KMS-11 (cell line): ENCODE measurements at regions not wholly inside any gene's neighbourhood (a gene's known extent, or its start where the extent isn't known, plus 50 kb on each side); places are given as distances from the start of the nearest gene placed in this dataset.

ENCODE experiments used
- H2AFZ ChIP-seq: fragments of 200-600 bp; sonication (generic); 2 replicates; pipeline ENCODE4 v1.6.1; 2016; ENCODE audit warnings: antibody characterized with exemption, mixed run types, low read depth
- H3K27ac ChIP-seq: fragments of 200-600 bp; sonication (generic); 2 replicates; pipeline ENCODE4 v1.6.1; 2016; ENCODE audit warnings: mild to moderate bottlenecking, mixed run types
- H3K27me3 ChIP-seq: fragments of 200-600 bp; sonication (generic); 2 replicates; pipeline ENCODE4 v1.6.1; 2017; ENCODE audit warnings: mild to moderate bottlenecking, low read depth, mixed run types, moderate library complexity; ENCODE audit not compliant: insufficient read depth
- H3K36me3 ChIP-seq: fragments of 200-600 bp; sonication (generic); 2 replicates; pipeline ENCODE4 v1.6.1; 2017; ENCODE audit warnings: mild to moderate bottlenecking, mixed run types; ENCODE audit not compliant: insufficient read depth
- H3K4me1 ChIP-seq: fragments of 200-600 bp; sonication (generic); 2 replicates; pipeline ENCODE4 v1.6.1; 2016; ENCODE audit warnings: mild to moderate bottlenecking, low read depth, mixed run types; ENCODE audit not compliant: poor library complexity, severe bottlenecking
- H3K4me2 ChIP-seq: fragments of 200-600 bp; sonication (generic); 2 replicates; pipeline ENCODE4 v1.7.0; 2016; ENCODE audit warnings: mild to moderate bottlenecking, mixed run types
- H3K4me3 ChIP-seq: fragments of 200-600 bp; sonication (generic); IDR thresholded peaks from 2 replicates; pipeline ENCODE4 v1.6.1; 2017; ENCODE audit warnings: low read depth, low read length, mixed read lengths; ENCODE audit not compliant: insufficient read depth
- H3K79me2 ChIP-seq: fragments of 200-600 bp; sonication (generic); 2 replicates; pipeline ENCODE4 v1.6.1; 2016; ENCODE audit warnings: low read depth, mixed run types; ENCODE audit not compliant: insufficient read depth
- H3K9ac ChIP-seq: fragments of 200-600 bp; sonication (generic); 2 replicates; pipeline ENCODE4 v1.6.1; 2016; ENCODE audit warnings: mild to moderate bottlenecking, mixed run types
- H4K20me1 ChIP-seq: fragments of 200-600 bp; sonication (generic); 2 replicates; pipeline ENCODE4 v1.6.1; 2016; ENCODE audit warnings: mild to moderate bottlenecking, mixed run types; ENCODE audit not compliant: insufficient read depth
- CTCF ChIP-seq: fragments of 200-600 bp; sonication (generic); conservative IDR thresholded peaks from 2 replicates; pipeline ENCODE4 v1.6.1; 2017; ENCODE audit warnings: low read depth, mild to moderate bottlenecking, antibody characterized with exemption, low read length, moderate library complexity, mixed read lengths

- Histone ChIP-seq H3K27ac (no peak overlapping the region), H3K36me3 (no peaks in the 10 kb centered on the region), H4K20me1 (no peaks in the 10 kb centered on the region), H3K9ac (no peak overlapping the region), H3K4me2 (no peak overlapping the region), H3K79me2 (no peaks in the 10 kb centered on the region), H3K4me3 (no peak overlapping the region), H3K27me3 (no peaks in the 10 kb centered on the region), H2AFZ (no peak overlapping the region), H3K4me1 (no peaks in the 10 kb centered on the region)
- no peak for TF ChIP-seq CTCF
Observed at GRCh38 chr12:75846102-75846501, 185.5 kb downstream of the PHLDA1 start.

DNA sequence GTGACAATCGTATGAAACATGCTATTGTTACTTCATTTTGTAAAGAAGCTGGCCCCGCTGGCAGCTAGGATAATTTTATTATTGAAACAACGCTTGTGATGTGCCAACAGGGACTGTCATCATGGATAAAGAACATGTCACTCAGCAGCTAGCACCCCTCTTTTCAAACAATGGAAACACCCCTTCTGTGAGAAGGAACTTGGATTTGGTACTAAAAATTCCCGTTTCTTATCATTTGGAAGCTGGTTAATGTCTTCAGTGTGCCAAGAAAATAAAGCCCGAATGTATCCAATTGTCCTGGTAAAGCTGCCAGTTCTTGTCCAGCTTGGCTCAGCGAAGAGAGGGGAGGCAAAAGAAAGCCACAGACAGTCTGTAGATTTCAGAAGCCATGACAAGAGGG is 186.6 kb downstream of the PHLDA1 start:
- TF ChIP-seq CTCF, result no peak
- no peaks in the 10 kb centered on the region for H3K79me2 ChIP-seq
- H3K9ac ChIP-seq, result no peak overlapping the region
- H3K27ac ChIP-seq, result no peak overlapping the region
- H2AFZ ChIP-seq, result no peak overlapping the region
- H3K27me3 ChIP-seq, result no peaks in the 10 kb centered on the region
- no peaks in the 10 kb centered on the region for H4K20me1 ChIP-seq
- H3K4me3 ChIP-seq, result no peak overlapping the region
- H3K4me2 ChIP-seq, result no peak overlapping the region
- no peaks in the 10 kb centered on the region for H3K36me3 ChIP-seq
- H3K4me1 ChIP-seq, result no peaks in the 10 kb centered on the region

- no peaks in the 10 kb centered on the region for H3K4me1 ChIP-seq
- no peaks in the 10 kb centered on the region for H3K27me3 ChIP-seq
- TF ChIP-seq CTCF, result no peak
- no peaks in the 10 kb centered on the region for H3K36me3 ChIP-seq
- no peak overlapping the region for H3K9ac ChIP-seq
- H4K20me1 ChIP-seq, result no peaks in the 10 kb centered on the region
- no peak overlapping the region for H3K4me2 ChIP-seq
- no peaks in the 10 kb centered on the region for H3K79me2 ChIP-seq
- no peak overlapping the region for H3K27ac ChIP-seq
- no peak overlapping the region for H3K4me3 ChIP-seq
- no peak overlapping the region for H2AFZ ChIP-seq
Observed at GRCh38 chr12:75844049-75844770, 187.4 kb downstream of the PHLDA1 start.

GRCh38 chr12:75842090-75842489 is 189.5 kb downstream of the PHLDA1 start:
- H3K4me1 ChIP-seq, result no peaks in the 10 kb centered on the region
- H2AFZ ChIP-seq, result no peak overlapping the region
- H3K9ac ChIP-seq, result no peak overlapping the region
- TF ChIP-seq CTCF, result no peak
- H3K27ac ChIP-seq, result no peak overlapping the region
- no peak overlapping the region for H3K4me3 ChIP-seq
- no peaks in the 10 kb centered on the region for H3K79me2 ChIP-seq
- no peaks in the 10 kb centered on the region for H3K27me3 ChIP-seq
- H3K36me3 ChIP-seq, result no peaks in the 10 kb centered on the region
- H4K20me1 ChIP-seq, result no peaks in the 10 kb centered on the region
- H3K4me2 ChIP-seq, result no peak overlapping the region
